ENCODE measurements at regions not wholly inside any gene's neighbourhood (a gene's known extent, or its start where the extent isn't known, plus 50 kb on each side); places are given as distances from the start of the nearest gene placed in this dataset.

DNA sequence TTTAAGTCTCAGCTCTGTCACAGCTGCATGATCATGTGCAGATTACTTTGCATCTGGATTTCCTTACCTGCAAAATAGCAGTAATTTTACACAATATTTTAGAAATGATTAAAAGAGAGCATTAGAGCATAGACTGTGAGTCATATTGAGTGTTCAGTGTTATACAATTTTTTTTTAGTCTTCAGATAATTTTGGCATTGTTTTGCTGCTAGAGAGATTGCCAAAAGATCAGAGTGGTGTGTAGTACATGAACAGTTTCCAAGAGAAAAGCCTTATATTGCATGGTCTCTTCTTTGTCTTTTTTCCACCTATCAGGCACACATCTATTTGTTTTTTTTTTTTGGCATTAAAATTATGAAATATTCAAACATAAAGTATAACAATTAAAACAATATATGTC, 209.6 kb upstream of the TLL1 start:
- H3F3A ChIP-seq (ENCODE audit: control insufficient read depth, insufficient read depth), result no peaks in the 10 kb centered on the region
- H3K27ac ChIP-seq (ENCODE audit: low read depth, low read length), result no peak overlapping the region
- no peak overlapping the region for H3K4me2 ChIP-seq (ENCODE audit: low read length)
- TF ChIP-seq, protein P1, sequence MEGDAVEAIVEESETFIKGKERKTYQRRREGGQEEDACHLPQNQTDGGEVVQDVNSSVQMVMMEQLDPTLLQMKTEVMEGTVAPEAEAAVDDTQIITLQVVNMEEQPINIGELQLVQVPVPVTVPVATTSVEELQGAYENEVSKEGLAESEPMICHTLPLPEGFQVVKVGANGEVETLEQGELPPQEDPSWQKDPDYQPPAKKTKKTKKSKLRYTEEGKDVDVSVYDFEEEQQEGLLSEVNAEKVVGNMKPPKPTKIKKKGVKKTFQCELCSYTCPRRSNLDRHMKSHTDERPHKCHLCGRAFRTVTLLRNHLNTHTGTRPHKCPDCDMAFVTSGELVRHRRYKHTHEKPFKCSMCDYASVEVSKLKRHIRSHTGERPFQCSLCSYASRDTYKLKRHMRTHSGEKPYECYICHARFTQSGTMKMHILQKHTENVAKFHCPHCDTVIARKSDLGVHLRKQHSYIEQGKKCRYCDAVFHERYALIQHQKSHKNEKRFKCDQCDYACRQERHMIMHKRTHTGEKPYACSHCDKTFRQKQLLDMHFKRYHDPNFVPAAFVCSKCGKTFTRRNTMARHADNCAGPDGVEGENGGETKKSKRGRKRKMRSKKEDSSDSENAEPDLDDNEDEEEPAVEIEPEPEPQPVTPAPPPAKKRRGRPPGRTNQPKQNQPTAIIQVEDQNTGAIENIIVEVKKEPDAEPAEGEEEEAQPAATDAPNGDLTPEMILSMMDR (IDR thresholded peaks at IDR 0.05; ENCODE audit: low read depth, low read length, poor library complexity, severe bottlenecking), result no peak
- no peak for TF ChIP-seq EZH2phosphoT487 (IDR thresholded peaks at IDR 0.05; ENCODE audit: borderline replicate concordance, low read length)
- H3K9me3 ChIP-seq (ENCODE audit: control insufficient read depth, insufficient read depth, low read length), result no peaks in the 10 kb centered on the region
- no peaks in the 10 kb centered on the region for H3K27me3 ChIP-seq (ENCODE audit: control insufficient read depth, low read length)
- H3K79me2 ChIP-seq (ENCODE audit: control insufficient read depth, low read length), result no peaks in the 10 kb centered on the region
- no peaks in the 10 kb centered on the region for H3K4me1 ChIP-seq (ENCODE audit: control insufficient read depth, low read length)
- H3K36me3 ChIP-seq (ENCODE audit: control insufficient read depth, low read length), result no peaks in the 10 kb centered on the region
- no peaks in the 10 kb centered on the region for H4K20me1 ChIP-seq (ENCODE audit: control insufficient read depth, insufficient read depth, low read depth, low read length)
- no peaks in the 10 kb centered on the region for H3K9me2 ChIP-seq (replicated peaks; ENCODE audit: control insufficient read depth, low read length)
- H3K4me3 ChIP-seq (ENCODE audit: low read length), result no peak overlapping the region

DNA sequence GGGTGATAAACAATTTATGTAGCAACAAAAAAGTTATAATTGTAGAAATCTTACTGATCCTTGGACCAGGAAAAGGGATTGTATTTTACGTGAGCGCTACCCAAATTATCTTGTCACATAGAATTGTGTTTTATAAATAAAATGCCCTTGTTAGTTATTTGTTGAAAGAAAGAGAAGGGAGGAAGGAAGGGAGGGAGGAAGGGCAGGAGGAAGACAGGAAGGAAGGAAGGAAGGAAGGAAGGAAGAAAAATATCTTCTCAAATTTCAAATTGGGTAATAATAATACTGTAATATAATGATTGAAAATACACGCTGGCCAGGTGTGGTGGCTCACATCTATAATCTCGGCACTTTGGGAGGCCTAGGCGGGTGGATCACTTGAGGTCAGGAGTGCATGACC, 206.2 kb upstream of the TLL1 start:
- H3F3A ChIP-seq (ENCODE audit: control insufficient read depth, insufficient read depth), result no peaks in the 10 kb centered on the region
- H4K20me1 ChIP-seq (ENCODE audit: control insufficient read depth, insufficient read depth, low read depth, low read length), result no peaks in the 10 kb centered on the region
- H3K4me1 ChIP-seq (ENCODE audit: control insufficient read depth, low read length), result no peaks in the 10 kb centered on the region
- H3K4me3 ChIP-seq (ENCODE audit: low read length), result no peak overlapping the region
- H3K79me2 ChIP-seq (ENCODE audit: control insufficient read depth, low read length), result no peaks in the 10 kb centered on the region
- no peaks in the 10 kb centered on the region for H3K9me3 ChIP-seq (ENCODE audit: control insufficient read depth, insufficient read depth, low read length)
- H3K4me2 ChIP-seq (ENCODE audit: low read length), result no peak overlapping the region
- H3K36me3 ChIP-seq (ENCODE audit: control insufficient read depth, low read length), result no peaks in the 10 kb centered on the region
- H3K9me2 ChIP-seq (replicated peaks; ENCODE audit: control insufficient read depth, low read length), result no peaks in the 10 kb centered on the region
- no peak for TF ChIP-seq EZH2phosphoT487 (IDR thresholded peaks at IDR 0.05; ENCODE audit: borderline replicate concordance, low read length)
- TF ChIP-seq, protein P1 (IDR thresholded peaks at IDR 0.05; ENCODE audit: low read depth, low read length, poor library complexity, severe bottlenecking), result no peak
- H3K27me3 ChIP-seq (ENCODE audit: control insufficient read depth, low read length), result no peaks in the 10 kb centered on the region
- no peak overlapping the region for H3K27ac ChIP-seq (ENCODE audit: low read depth, low read length)

DNA sequence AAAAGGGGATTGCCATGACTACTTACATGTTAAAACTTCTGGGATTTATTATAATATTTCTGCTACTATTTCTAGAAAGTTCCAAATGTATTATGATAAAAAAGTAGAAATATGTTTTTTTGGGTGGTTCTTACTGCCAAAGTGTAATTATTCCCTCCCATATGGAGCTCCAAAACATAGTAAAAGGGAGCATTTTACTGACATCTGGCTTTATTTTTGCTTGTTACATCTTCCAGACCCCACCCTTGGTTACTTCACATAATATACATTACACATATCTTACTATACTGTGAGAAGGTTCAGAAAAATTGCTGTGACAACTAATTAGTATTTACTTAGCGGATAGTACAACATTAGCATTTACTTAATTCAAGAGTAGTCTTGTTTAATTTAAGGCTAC, 205.1 kb upstream of the TLL1 start:
- Histone ChIP-seq H4K20me1 (ENCODE audit: control insufficient read depth, insufficient read depth, low read depth, low read length) (no peaks in the 10 kb centered on the region), H3K27ac (ENCODE audit: low read depth, low read length) (no peak overlapping the region), H3K79me2 (ENCODE audit: control insufficient read depth, low read length) (no peaks in the 10 kb centered on the region), H3K9me3 (ENCODE audit: control insufficient read depth, insufficient read depth, low read length) (no peaks in the 10 kb centered on the region), H3K27me3 (ENCODE audit: control insufficient read depth, low read length) (no peaks in the 10 kb centered on the region), H3K36me3 (ENCODE audit: control insufficient read depth, low read length) (no peaks in the 10 kb centered on the region), H3K4me2 (ENCODE audit: low read length) (no peak overlapping the region), H3K9me2 (replicated peaks; ENCODE audit: control insufficient read depth, low read length) (no peaks in the 10 kb centered on the region), H3K4me1 (ENCODE audit: control insufficient read depth, low read length) (no peaks in the 10 kb centered on the region), H3F3A (ENCODE audit: control insufficient read depth, insufficient read depth) (no peaks in the 10 kb centered on the region), H3K4me3 (ENCODE audit: low read length) (no peak overlapping the region)
- TF ChIP-seq EZH2phosphoT487 (IDR thresholded peaks at IDR 0.05; ENCODE audit: borderline replicate concordance, low read length), result no peak
- TF ChIP-seq, protein P1 (IDR thresholded peaks at IDR 0.05; ENCODE audit: low read depth, low read length, poor library complexity, severe bottlenecking), result no peak

DNA sequence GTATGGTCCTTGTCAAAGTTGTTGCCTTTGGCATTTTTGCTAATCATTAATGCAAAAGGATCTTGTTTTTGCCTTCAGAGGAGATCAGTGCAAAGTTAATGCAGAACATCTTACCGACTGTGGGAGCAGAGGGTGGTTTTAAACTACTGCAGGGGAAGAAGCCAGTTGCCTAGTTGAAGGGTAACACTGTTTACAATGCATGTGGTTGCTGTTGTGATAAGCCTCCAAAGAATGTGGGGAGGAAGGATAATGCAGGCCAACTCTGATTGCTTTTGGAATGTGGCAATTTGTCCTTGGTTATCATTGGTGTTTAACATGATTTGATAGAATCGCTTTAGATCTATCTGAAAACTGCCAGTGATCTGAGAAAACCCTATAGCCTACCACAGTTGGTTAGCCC, 204.3 kb upstream of the TLL1 start:
- Histone ChIP-seq H3K4me3 (ENCODE audit: low read length) (no peak overlapping the region), H3K27ac (ENCODE audit: low read depth, low read length) (no peak overlapping the region), H3K4me2 (ENCODE audit: low read length) (no peak overlapping the region), H3K9me2 (replicated peaks; ENCODE audit: control insufficient read depth, low read length) (no peaks in the 10 kb centered on the region), H3K79me2 (ENCODE audit: control insufficient read depth, low read length) (no peaks in the 10 kb centered on the region), H3K27me3 (ENCODE audit: control insufficient read depth, low read length) (no peaks in the 10 kb centered on the region), H4K20me1 (ENCODE audit: control insufficient read depth, insufficient read depth, low read depth, low read length) (no peaks in the 10 kb centered on the region), H3K36me3 (ENCODE audit: control insufficient read depth, low read length) (no peaks in the 10 kb centered on the region), H3K9me3 (ENCODE audit: control insufficient read depth, insufficient read depth, low read length) (no peaks in the 10 kb centered on the region), H3F3A (ENCODE audit: control insufficient read depth, insufficient read depth) (no peaks in the 10 kb centered on the region), H3K4me1 (ENCODE audit: control insufficient read depth, low read length) (no peaks in the 10 kb centered on the region)
- TF ChIP-seq, protein P1 (IDR thresholded peaks at IDR 0.05; ENCODE audit: low read depth, low read length, poor library complexity, severe bottlenecking), result no peak
- TF ChIP-seq EZH2phosphoT487 (IDR thresholded peaks at IDR 0.05; ENCODE audit: borderline replicate concordance, low read length), result no peak

All from DOHH2 (cell line).